ENCODE measurements at regions not wholly inside any gene's neighbourhood (a gene's known extent, or its start where the extent isn't known, plus 50 kb on each side); places are given as distances from the start of the nearest gene placed in this dataset.

DNA sequence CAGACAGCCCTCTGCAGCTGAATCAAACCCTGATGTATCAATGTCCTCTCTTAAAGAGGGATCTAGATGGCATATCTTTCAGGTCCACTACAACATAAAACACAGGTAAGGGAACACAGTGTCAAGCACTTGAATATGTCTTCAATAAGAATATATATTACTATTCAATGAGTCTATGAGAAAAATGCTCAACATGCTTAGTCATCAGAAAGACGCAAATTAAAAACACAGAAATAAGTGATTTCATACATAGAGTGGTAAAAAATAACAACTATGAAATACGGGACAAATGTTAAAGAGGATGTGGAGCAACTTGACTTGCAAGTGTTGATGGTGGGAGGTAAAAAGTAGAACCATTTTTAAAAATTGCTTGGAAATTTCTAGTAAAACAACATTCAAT is 544.6 kb upstream of the HS3ST1 start:
- TF ChIP-seq POLR2A (IDR thresholded peaks at IDR 0.05) = no peak
- no peak for TF ChIP-seq CTCF (IDR thresholded peaks at IDR 0.05)

Data from heart left ventricle (tissue), 13 donors.